ENCODE measurements at regions not wholly inside any gene's neighbourhood (a gene's known extent, or its start where the extent isn't known, plus 50 kb on each side); places are given as distances from the start of the nearest gene placed in this dataset.
"Not testable (repeated sequence)": the region's sequence is repeated elsewhere in the genome, so short reads cannot be mapped to it uniquely, and the experiment has no call there.

DNA sequence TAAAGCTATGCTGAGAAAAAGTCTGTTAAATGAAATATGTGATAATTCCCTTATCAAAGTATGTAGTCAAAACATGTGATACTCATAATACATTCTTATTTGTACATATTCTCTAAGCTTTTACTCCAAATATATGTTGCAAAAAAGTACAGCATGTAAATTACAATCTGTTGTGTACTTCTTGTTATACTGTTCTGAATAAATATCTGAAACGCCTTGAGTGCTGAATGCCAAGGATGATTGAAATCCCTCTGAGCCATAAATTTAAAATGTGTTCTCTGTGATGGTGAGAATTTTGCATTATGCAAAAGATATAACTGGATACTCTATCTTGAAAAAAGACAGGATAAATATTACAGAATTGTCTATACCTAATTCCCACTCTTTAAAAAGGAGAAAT, 1128.0 kb downstream of the STPG2 start:
- H3K4me3 Mint-ChIP-seq: no peak overlapping the region
- no peaks in the 10 kb centered on the region for H3K27me3 Mint-ChIP-seq
- H3K4me1 Mint-ChIP-seq: no peaks in the 10 kb centered on the region
- H3K36me3 Mint-ChIP-seq: no peaks in the 10 kb centered on the region
- peaks cover 0 to 1% (median 0%) of the 10 kb centered on the region in 3 donors for H3K9me3 Mint-ChIP-seq
- no peak overlapping the region for H3K27ac Mint-ChIP-seq

- Mint-ChIP-seq H3K4me3 (no peak overlapping the region), H3K36me3 (no peaks in the 10 kb centered on the region), H3K4me1 (no peaks in the 10 kb centered on the region), H3K27me3 (no peaks in the 10 kb centered on the region), H3K9me3 (peaks cover 0 to 1% (median 0%) of the 10 kb centered on the region in 3 donors), H3K27ac (no peak overlapping the region)
Measured at GRCh38 chr4:97016186-97016907, 1126.9 kb downstream of the STPG2 start.

DNA sequence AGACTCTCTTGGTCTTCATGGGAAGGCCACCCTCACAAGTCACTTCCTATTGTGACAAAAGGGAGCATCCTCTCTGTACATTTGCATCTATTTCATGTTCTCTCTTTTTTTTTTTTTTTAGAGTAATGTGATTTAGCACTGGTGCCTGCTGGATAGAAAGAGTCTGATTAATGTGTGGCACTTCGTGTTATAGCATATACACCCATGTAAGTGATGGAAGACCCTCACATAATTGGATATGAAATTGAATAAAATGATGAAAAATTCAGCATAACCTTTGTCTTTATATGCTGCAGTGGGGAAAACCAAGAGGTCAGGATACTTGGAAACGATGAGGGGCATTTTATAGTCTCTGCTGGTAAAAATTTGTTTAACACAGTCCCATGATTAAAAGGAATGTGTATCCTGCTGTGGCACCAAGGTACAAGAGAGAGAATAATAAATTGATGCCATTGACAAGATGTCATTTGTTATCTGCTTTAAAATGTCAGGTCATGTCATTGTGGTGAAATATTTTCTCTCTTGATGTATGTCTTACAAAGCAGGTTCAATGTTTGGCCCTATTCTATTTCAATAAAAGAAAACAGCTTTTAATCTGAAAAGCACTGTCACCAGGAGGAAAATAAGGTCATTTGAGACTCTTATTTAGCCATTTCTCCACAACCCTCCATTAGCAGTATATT, 1115.4 kb downstream of the STPG2 start:
- Mint-ChIP-seq H3K4me3 (no peak overlapping the region), H3K36me3 (no peaks in the 10 kb centered on the region), H3K27ac (no peak overlapping the region), H3K9me3 (peaks cover 2 to 9% (median 6%) of the 10 kb centered on the region in 3 donors), H3K27me3 (no peaks in the 10 kb centered on the region), H3K4me1 (no peaks in the 10 kb centered on the region)

DNA sequence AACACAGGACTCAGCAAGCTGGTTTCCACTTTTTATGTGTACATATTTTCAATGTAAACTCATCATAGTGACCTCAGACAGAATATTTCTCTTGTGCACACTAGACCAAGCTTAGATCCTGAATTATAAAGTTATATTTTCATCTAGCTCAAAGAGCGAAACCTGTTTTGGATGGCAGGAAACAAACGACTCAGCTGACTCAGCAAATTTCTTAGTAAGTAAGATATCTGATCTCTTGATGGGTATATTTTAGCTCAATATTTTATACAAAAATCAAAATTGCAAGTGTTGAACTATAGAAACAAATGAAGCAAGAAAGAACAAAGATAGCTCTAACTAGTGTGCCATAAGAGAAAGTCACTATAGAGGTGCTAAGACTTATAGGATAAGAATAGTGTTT, 1114.5 kb downstream of the STPG2 start:
- H3K4me1 Mint-ChIP-seq: no peaks in the 10 kb centered on the region
- H3K27me3 Mint-ChIP-seq: no peaks in the 10 kb centered on the region
- peaks cover 0 to 6% (median 5%) of the 10 kb centered on the region in 3 donors for H3K9me3 Mint-ChIP-seq
- no peak overlapping the region for H3K27ac Mint-ChIP-seq
- H3K36me3 Mint-ChIP-seq: no peaks in the 10 kb centered on the region
- H3K4me3 Mint-ChIP-seq: no peak overlapping the region

DNA sequence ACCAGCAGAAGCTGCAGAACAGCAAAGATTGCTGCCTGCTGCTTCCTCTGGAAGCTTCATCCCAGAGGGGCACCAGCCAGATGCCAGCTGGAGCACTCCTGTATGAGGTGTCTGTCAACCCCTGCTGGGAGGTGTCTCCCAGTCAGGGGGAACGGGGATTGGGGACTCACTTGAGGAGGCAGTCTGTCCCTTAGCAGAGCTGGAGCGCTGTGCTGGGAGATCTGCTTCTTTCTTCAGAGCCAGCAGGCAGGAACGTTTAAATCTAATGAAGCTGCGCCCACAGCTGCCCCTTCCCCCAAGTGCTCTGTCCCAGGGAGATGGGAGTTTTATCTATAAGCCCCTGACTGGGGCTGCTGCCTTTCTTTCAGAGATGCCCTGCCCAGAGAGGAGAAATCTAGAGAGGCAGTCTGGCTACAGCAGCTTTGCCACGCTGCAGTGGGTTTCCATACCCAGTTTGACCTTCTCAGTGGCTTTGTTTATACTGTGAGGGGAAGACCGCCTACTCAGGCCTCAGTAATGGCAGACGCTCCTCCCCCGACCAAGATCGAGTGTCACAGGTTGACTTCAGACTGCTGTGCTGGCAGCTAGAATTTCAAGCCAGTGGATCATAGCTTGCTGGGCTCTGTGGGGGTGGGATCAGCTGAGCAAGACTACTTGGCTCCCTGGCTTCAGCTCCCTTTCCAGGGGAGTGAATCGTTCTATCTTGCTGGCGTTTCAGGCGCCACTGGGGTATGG, 1105.7 kb downstream of the STPG2 start:
- H3K4me1 Mint-ChIP-seq, H3K9me3 Mint-ChIP-seq, H3K27me3 Mint-ChIP-seq, H3K27ac Mint-ChIP-seq, H3K4me3 Mint-ChIP-seq, H3K36me3 Mint-ChIP-seq: not testable (repeated sequence)

GRCh38 chr4:97038146-97038516, 1105.1 kb downstream of the STPG2 start:
- Mint-ChIP-seq H3K4me1 (no peaks in the 10 kb centered on the region), H3K27ac (no peak overlapping the region), H3K36me3 (no peaks in the 10 kb centered on the region), H3K4me3 (no peak overlapping the region), H3K27me3 (no peaks in the 10 kb centered on the region), H3K9me3 (peaks cover 0 to 8% (median 0%) of the 10 kb centered on the region in 3 donors)

DNA sequence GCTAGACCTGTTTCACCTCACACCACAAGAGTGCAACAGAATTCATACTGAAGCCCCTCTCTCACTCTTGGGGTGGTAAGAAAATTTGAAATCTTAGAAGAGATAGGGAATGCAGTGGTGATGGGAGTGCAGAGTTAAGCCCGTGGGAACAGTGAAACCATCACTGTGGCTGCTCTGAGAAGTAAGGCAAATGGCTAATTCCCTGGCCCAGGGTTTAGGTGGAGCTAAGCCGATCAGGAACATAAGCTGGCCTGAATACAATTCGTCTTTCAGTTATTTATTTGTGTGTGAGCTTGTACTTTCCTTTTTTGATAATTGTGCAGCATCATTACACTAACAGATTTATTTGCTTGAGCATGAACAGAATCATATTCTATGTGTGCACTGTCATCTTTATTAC, 1070.6 kb downstream of the STPG2 start:
- Mint-ChIP-seq H3K27me3 (no peaks in the 10 kb centered on the region), H3K4me1 (no peaks in the 10 kb centered on the region), H3K36me3 (no peaks in the 10 kb centered on the region), H3K27ac (no peak overlapping the region), H3K9me3 (peaks cover 2 to 7% (median 3%) of the 10 kb centered on the region in 3 donors), H3K4me3 (no peak overlapping the region)

GRCh38 chr4:97073194-97073593, 1070.1 kb downstream of the STPG2 start:
- Mint-ChIP-seq H3K9me3 (peaks cover 2 to 7% (median 3%) of the 10 kb centered on the region in 3 donors), H3K27me3 (no peaks in the 10 kb centered on the region), H3K4me1 (no peaks in the 10 kb centered on the region), H3K4me3 (no peak overlapping the region), H3K36me3 (no peaks in the 10 kb centered on the region), H3K27ac (no peak overlapping the region)

DNA sequence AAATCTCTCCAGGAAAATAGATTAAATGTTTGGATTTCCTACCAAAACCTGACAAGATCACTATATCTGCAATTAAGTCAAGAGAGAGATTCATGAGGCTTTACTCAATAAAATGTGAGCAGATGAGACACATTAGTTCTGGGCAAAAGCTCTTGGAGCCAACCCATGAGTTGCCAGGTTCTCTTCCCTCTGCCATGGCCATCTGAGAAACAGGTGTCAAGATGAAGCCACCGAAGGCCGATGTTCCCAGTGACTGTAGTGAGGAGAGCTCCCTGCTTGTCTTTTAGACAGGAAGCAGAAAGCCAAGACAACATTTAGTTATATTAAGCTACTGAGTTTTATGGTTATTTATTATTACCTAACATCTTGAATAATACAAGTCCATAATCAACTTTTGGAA, 1068.7 kb downstream of the STPG2 start:
- no peaks in the 10 kb centered on the region for H3K27me3 Mint-ChIP-seq
- no peak overlapping the region for H3K27ac Mint-ChIP-seq
- no peak overlapping the region for H3K4me3 Mint-ChIP-seq
- no peaks in the 10 kb centered on the region for H3K36me3 Mint-ChIP-seq
- no peaks in the 10 kb centered on the region for H3K4me1 Mint-ChIP-seq
- H3K9me3 Mint-ChIP-seq: peaks cover 2 to 7% (median 3%) of the 10 kb centered on the region in 3 donors

GRCh38 chr4:97081951-97082350, 1061.3 kb downstream of the STPG2 start:
- no peak overlapping the region for H3K4me3 Mint-ChIP-seq
- H3K27ac Mint-ChIP-seq: no peak overlapping the region
- no peaks in the 10 kb centered on the region for H3K36me3 Mint-ChIP-seq
- peaks cover 0 to 13% (median 8%) of the 10 kb centered on the region in 3 donors for H3K9me3 Mint-ChIP-seq
- H3K4me1 Mint-ChIP-seq: peaks cover 0 to 1% (median 0%) of the 10 kb centered on the region in 3 donors
- H3K27me3 Mint-ChIP-seq: no peaks in the 10 kb centered on the region

- not testable (repeated sequence) for H3K4me3 Mint-ChIP-seq, H3K4me1 Mint-ChIP-seq, H3K36me3 Mint-ChIP-seq, H3K27me3 Mint-ChIP-seq, H3K27ac Mint-ChIP-seq
- peaks cover 2 to 14% (median 3%) of the 10 kb centered on the region in 3 donors for H3K9me3 Mint-ChIP-seq
Measured at GRCh38 chr4:97097036-97097435, 1046.2 kb downstream of the STPG2 start.

GRCh38 chr4:97101171-97101570, 1042.1 kb downstream of the STPG2 start:
- not testable (repeated sequence) for H3K9me3 Mint-ChIP-seq, H3K36me3 Mint-ChIP-seq, H3K4me1 Mint-ChIP-seq, H3K27ac Mint-ChIP-seq, H3K27me3 Mint-ChIP-seq, H3K4me3 Mint-ChIP-seq

DNA sequence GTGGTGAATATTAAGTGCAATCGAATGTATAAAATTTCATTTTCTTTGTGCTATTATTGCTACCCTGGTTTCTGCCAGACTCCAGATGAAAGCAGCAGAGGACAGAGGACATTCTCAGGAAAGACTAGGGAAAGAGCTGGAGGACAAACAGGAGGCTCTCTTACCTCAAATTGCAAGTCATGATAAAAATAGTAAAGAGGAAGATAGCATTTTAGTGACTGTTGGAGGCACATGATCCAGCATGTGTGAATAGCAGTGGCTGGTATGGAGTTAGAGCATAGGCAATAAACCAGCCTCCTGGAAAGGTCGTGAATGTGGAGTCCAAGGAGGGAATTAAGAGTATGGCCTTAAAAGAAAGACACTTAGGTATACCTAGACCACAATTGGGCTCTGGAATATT, 1040.0 kb downstream of the STPG2 start:
- no peaks in the 10 kb centered on the region for H3K36me3 Mint-ChIP-seq
- peaks cover 3 to 4% (median 4%) of the 10 kb centered on the region in 3 donors for H3K9me3 Mint-ChIP-seq
- H3K4me1 Mint-ChIP-seq: no peaks in the 10 kb centered on the region
- no peaks in the 10 kb centered on the region for H3K27me3 Mint-ChIP-seq
- H3K4me3 Mint-ChIP-seq: no peak overlapping the region
- no peak overlapping the region for H3K27ac Mint-ChIP-seq

- no peak overlapping the region for H3K4me3 Mint-ChIP-seq
- H3K36me3 Mint-ChIP-seq: no peaks in the 10 kb centered on the region
Measured at GRCh38 chr4:97104006-97104405, 1039.3 kb downstream of the STPG2 start.

DNA sequence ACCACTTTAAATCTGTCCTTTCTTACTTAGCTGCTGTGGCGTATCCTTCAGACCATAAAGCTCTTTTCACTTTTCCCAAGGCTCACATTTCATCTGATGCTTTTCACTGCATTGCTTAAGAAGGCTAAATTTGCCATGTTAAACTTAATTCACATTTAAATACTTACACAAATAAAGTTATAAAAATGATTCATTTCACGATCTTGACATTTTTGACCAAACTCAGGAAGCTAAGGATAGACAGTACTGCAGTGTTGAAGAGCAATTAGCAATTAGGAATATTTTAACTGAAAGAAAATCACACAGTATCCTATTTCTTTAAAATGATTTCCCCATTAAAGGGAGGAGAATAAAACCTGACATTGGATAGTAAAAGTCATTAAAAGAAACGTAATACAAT, 1038.6 kb downstream of the STPG2 start:
- no peak overlapping the region for H3K27ac Mint-ChIP-seq
- no peaks in the 10 kb centered on the region for H3K27me3 Mint-ChIP-seq
- H3K9me3 Mint-ChIP-seq: peaks cover 2 to 7% (median 3%) of the 10 kb centered on the region in 3 donors
- H3K36me3 Mint-ChIP-seq: no peaks in the 10 kb centered on the region
- H3K4me3 Mint-ChIP-seq: no peak overlapping the region
- H3K4me1 Mint-ChIP-seq: no peaks in the 10 kb centered on the region

More at GRCh38 chr4:97104006-97104405, 1039.3 kb downstream of the STPG2 start:
- Mint-ChIP-seq H3K9me3 (peaks cover 3 to 7% (median 4%) of the 10 kb centered on the region in 3 donors), H3K4me1 (no peaks in the 10 kb centered on the region), H3K27ac (no peak overlapping the region), H3K27me3 (no peaks in the 10 kb centered on the region)

Data from IgD-negative memory B cell (primary cell).